ENCODE measurements at regions not wholly inside any gene's neighbourhood (a gene's known extent, or its start where the extent isn't known, plus 50 kb on each side); places are given as distances from the start of the nearest gene placed in this dataset.

- TF ChIP-seq POLR2AphosphoS5 (IDR thresholded peaks at IDR 0.05; ENCODE audit: insufficient read depth, low read depth, low read length) = no peak
- TF ChIP-seq, protein P1, sequence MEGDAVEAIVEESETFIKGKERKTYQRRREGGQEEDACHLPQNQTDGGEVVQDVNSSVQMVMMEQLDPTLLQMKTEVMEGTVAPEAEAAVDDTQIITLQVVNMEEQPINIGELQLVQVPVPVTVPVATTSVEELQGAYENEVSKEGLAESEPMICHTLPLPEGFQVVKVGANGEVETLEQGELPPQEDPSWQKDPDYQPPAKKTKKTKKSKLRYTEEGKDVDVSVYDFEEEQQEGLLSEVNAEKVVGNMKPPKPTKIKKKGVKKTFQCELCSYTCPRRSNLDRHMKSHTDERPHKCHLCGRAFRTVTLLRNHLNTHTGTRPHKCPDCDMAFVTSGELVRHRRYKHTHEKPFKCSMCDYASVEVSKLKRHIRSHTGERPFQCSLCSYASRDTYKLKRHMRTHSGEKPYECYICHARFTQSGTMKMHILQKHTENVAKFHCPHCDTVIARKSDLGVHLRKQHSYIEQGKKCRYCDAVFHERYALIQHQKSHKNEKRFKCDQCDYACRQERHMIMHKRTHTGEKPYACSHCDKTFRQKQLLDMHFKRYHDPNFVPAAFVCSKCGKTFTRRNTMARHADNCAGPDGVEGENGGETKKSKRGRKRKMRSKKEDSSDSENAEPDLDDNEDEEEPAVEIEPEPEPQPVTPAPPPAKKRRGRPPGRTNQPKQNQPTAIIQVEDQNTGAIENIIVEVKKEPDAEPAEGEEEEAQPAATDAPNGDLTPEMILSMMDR (IDR thresholded peaks at IDR 0.05; ENCODE audit: extremely low read depth in 1 of 2, insufficient read depth in 1 of 2, low read depth in 1 of 2, low read length in 2 of 2) = no peak
- no peak for TF ChIP-seq POLR2A (IDR thresholded peaks at IDR 0.05; ENCODE audit: low read depth, low read length)
- no peak for TF ChIP-seq EZH2 (IDR thresholded peaks at IDR 0.05; ENCODE audit: borderline replicate concordance, low read depth, low read length, severe bottlenecking)
- TF ChIP-seq FOS (IDR thresholded peaks at IDR 0.05; ENCODE audit: borderline replicate concordance, insufficient read depth, low read length) = no peak
- no peak for TF ChIP-seq JUN (IDR thresholded peaks at IDR 0.05; ENCODE audit: borderline replicate concordance, insufficient read depth, insufficient read length, low read depth)
- no peak for TF ChIP-seq MYC (IDR thresholded peaks at IDR 0.05; ENCODE audit: low read depth, low read length)
These were observed 108.1 kb downstream of the OLFM4 start for GRCh38 chr13:53136554-53137215.
